CD1c-positive myeloid dendritic cell (primary cell): ENCODE measurements at regions not wholly inside any gene's neighbourhood (a gene's known extent, or its start where the extent isn't known, plus 50 kb on each side); places are given as distances from the start of the nearest gene placed in this dataset.

Experiments
- DNase-seq: peaks from one replicate; pipeline ENCODE4 v3.0.0-alpha.2; 2016; ENCODE audit errors: extremely low spot score

DNA sequence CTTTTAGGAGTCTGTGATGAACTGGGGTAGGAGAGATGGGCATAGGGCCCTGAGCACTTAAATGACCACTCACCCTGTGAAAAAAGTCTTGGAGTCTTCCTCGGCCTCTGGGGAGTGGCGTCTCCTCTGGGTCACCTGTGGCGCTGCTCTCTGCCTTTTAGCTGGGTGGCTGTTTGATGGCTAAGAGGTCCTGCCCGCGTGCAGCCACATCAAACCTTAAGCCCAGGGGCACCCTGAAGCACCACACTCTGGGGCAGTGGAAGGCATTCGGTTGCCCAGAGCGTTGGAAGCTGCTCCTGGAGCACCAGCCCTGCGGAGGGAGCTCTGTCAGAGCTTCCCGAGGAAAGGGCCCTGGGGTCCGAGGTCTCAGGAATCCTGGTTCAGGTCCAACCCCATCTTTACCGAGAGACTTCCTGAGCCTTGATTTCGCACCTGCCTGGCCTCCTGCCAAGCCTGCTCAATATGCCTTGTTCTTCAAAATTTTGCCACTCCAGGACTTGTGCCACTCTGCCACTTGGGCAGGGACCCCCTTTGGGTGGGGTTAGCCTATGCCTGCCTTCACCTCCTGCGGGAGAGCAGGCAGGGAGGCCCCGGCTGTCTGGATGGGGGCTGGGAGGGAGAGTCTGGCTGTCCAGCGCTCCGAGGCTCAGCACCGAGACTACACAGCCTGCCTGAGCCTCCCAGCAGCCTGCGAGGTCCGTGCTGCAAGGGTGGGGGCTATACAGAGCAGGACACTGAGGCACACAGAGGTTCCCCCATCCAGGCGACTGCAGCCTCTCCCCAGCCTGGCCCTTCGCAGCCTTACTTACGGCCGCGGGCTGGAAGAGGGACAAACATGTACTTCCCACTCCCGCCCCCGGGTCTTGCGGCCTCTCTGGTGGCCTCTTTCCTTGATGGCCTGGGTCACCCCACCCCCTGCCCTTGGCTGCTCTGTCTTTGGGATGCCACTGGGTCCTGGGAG lies 63.4 kb upstream of the RNU6ATAC start:
- peak; percentile 25 for DNase-seq

DNA sequence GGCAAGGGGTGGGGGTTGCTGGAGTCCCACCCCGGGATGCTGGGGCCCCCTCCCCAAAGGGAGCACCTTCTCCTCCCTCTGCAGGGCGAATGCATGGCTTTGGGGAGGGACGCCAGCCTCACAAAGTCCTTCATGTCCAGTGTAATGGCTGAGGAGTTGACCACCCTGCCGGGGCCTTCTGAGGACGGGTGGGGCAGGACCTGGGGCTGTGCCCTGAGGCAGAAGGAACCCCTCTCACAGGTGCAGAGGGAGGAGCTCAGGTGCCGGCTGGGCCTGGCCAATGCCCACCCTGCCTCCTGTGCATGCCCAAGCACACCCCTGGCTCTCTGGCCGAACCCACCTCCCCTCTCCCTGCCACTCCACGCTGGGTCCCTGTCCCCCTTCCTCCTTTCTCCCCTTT lies 64.3 kb upstream of the RNU6ATAC start:
- DNase-seq: no peak

GRCh38 chr9:134229466-134230091 lies 65.2 kb upstream of the RNU6ATAC start:
- DNase-seq: no peak

GRCh38 chr9:134230092-134230941 lies 66.0 kb upstream of the RNU6ATAC start:
- DNase-seq: no peak

GRCh38 chr9:134230942-134231325 lies 66.6 kb upstream of the RNU6ATAC start:
- no peak for DNase-seq

GRCh38 chr9:134231330-134231745 lies 67.0 kb upstream of the RNU6ATAC start:
- no peak for DNase-seq

DNA sequence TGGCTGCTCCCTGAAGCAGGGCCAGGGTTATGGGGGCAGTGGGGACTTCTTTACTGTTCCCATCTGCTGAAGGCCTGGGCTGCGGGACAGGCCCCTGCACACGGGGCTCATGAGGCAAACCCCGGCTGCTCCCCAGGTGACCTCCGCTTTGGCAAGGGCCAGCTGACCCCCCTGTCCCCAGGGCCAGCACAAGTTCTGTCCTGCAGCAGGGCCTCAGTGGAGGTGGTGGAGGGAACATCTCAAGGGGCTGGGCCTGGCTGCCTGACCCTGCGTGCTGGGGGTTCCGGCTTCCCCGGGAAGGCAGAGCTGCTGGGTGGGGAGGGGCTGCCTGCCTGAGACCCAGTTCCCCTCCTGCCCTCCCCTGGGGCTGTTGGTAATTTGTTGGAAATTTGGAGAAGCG lies 67.4 kb upstream of the RNU6ATAC start:
- no peak for DNase-seq

- DNase-seq: peak; percentile 43
Measured at GRCh38 chr9:134233022-134233421, 68.7 kb upstream of the RNU6ATAC start.

GRCh38 chr9:134234001-134234660 lies 69.8 kb upstream of the RNU6ATAC start:
- no peak for DNase-seq

- DNase-seq: no peak
Measured at GRCh38 chr9:134234687-134235359, 70.5 kb upstream of the RNU6ATAC start.

DNA sequence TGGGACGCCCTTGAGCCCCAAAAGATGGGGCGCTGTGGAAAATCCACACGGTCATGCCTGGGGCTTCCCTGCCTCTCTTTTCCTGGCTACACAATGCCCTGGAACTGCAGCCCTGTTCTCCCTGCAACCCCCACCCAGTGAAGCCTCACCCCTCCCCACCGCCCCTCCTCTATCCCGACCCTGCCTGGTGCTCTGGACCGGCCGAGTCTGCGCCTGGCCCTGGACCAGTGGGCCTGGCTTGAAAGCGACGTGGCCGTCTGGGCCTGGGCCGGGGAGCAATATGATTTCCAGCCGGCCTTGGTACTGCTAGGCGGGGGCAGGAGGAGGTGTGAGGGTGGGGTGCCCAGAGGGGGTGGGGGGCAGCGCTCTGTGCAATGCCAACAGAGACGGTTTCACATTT lies 71.0 kb upstream of the RNU6ATAC start:
- DNase-seq: no peak

- DNase-seq: peak; percentile 1
Measured at GRCh38 chr9:134236001-134236421, 71.6 kb upstream of the RNU6ATAC start.

DNA sequence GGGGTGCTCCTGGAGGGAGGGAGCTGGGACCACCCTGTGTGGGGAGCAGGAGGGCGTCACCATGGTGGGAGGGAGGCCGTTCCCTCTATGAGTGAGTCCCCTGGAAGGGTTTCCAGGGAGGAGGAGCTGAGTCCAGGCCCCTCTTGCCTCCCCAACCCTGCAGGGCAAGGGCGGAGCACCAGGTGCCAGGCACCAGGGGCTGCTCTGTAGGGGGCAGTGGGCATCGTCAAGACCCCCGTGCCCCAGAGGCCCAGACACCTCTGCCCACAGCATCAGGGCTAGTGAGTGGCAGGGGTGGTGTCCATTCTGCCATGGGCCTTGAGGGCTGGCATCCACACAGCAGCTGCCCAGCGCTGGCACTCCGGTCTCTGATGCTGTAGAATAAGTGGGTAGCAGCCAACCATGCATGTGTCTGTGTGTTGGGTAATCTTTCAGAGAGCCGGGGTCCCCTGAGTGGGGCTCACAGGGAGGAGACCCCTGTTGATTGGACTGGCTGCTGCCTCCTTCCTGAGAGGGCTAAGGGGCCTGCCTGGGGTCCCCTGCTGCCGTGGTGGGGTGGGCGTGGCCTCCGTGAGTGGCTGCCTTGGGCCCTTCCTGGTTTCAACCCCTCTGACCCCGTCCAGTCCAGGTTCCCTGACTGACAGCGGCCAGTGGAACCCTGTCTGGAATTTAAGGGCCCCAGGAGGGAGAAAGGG lies 72.7 kb upstream of the RNU6ATAC start:
- DNase-seq: no peak

- DNase-seq: no peak
Measured at GRCh38 chr9:134237630-134238265, 73.4 kb upstream of the RNU6ATAC start.

GRCh38 chr9:134239130-134239903 lies 75.0 kb upstream of the RNU6ATAC start:
- DNase-seq: no peak

DNA sequence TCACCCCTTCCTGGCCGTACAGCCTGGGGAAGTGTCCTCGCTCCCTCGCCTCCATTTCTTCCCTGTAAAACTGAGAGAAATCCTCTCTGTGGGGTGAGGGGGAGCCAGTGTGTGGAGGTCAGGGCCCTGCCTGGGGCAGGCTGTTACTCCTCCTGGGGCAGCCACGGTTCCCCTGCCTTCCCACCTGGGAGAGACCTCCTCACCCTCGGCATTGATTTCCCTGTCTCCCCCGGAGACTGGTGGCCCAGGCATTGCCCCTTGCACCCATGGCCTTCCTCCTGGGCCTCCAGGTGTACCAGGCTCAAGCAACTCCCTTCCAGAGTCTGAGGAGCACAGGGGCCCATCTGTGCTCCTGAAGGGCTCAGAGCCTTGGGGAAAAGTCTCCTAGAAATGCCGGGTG lies 75.6 kb upstream of the RNU6ATAC start:
- DNase-seq: no peak

DNA sequence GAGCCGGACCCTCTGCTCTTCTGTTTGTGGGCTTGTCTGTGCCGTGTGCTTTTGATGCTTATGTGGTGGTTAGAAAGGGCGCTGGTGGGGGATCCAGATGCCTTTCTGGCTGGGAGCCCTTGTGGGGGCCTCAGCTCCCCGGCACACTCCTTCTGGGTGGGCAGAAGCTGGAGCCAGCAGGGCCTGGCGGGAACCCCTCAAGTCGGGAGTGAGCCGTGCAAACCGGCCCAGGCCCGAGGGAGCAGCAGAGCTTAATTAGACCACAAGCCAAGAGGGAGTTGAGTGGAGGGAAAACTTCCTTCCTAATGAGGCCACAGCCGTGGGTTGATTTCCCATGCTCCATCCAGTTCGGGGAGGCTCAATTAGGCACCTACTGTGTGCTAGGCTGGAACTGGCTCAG lies 76.0 kb upstream of the RNU6ATAC start:
- DNase-seq: no peak

GRCh38 chr9:134242706-134243105 lies 78.3 kb upstream of the RNU6ATAC start:
- no peak for DNase-seq

GRCh38 chr9:134243778-134244467 lies 79.6 kb upstream of the RNU6ATAC start:
- DNase-seq: peak; percentile 94
